ENCODE measurements at regions not wholly inside any gene's neighbourhood (a gene's known extent, or its start where the extent isn't known, plus 50 kb on each side); places are given as distances from the start of the nearest gene placed in this dataset.
"Not testable (repeated sequence)": the region's sequence is repeated elsewhere in the genome, so short reads cannot be mapped to it uniquely, and the experiment has no call there.

DNA sequence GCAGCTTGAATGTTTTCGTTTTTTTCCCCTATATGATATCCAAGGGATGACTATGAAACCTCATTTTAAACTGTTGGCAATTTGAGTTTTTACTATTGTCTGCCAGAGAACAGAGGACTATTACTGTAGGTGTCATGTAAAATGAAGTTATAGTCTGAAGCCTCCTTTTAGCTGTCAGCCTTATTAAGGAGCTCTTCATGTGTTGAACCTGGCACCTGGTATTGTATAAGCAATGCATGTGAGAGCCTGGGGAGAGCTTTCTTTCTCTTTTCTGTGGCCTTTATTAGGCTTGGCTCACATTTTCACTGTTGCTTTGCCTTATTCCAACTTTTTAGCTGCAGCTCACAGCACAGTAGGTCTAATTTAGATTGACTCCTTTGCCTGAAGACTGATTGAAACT is 119.1 kb upstream of the FOXP2 start:
- DNase-seq, result peak in 2 of 42 donors; percentile 5 to 30
- intact Hi-C loops (cut with DNase I), result no loop called here

- intact Hi-C loops (cut with DNase I), result no loop called here
- DNase-seq, result no peak
These were observed 120.6 kb upstream of the FOXP2 start for GRCh38 chr7:114294036-114294435.

- intact Hi-C loops (cut with DNase I), result no loop called here
- no peak for DNase-seq
These were observed 121.2 kb upstream of the FOXP2 start for GRCh38 chr7:114293289-114294012.

- intact Hi-C loops (cut with DNase I), result no loop called here
- DNase-seq, result no peak
These were observed 134.7 kb upstream of the FOXP2 start for GRCh38 chr7:114279901-114280300.

GRCh38 chr7:114273218-114273617 is 141.4 kb upstream of the FOXP2 start:
- intact Hi-C loops (cut with DNase I), result no loop called here
- no peak for DNase-seq

DNA sequence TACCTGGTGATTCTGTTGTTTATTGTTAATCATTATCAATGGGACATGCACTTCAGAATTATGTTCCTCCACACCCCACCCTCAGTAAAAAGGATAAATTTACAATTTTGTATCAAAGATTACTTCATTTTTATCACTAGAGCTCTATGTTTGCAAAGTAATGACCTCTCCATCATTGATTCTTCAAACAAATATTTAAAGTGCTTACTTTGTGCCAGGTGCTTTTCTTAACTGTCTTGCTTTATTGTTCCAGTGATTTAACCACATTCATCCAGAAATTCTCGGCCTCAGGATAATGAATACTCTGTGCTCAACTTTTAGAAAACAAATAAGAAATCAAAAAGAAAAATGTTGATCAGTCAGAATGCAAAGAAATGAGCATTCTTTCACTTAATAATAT is 144.9 kb upstream of the FOXP2 start:
- intact Hi-C loops (cut with DNase I), result no loop called here
- no peak for DNase-seq

DNA sequence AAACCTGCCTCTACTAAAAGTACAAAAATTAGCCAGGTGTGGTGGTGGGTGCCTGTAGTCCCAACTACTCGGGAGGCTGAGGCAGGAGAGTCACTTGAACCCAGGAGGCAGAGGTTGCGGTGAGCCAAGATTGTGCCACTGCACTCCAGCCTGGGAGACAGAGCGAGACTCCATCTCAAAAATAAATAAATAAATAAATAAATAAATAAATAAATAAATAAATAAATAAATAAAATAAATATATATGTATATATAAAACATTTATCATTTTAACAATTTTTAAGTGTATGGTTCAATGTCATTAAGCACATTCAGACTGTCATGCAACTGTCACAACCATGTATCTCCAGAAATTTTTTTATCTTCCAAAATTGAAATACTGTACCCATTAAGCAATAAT is 147.1 kb upstream of the FOXP2 start:
- intact Hi-C loops (cut with DNase I); DNase-seq: not testable (repeated sequence)

DNA sequence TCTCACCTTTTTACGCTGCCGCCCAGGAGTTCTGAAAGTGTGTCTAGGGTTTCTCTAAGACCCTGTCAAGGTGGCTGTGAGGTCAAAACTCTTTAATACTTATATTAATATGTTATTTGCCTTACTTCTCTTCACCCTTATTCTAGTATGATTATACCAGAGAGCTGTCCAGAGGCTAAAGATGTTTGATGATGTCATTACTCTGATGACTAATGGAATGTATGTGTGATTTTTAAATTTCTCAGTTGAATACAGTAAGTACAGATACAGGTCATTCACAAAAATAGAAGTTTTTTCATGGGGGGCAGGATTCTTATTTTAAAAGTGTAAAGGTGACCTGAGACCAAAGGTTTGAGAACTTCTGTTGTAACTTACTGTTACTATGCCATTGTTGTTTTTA is 150.6 kb upstream of the FOXP2 start:
- intact Hi-C loops (cut with DNase I), result no loop called here
- DNase-seq, result no peak

DNA sequence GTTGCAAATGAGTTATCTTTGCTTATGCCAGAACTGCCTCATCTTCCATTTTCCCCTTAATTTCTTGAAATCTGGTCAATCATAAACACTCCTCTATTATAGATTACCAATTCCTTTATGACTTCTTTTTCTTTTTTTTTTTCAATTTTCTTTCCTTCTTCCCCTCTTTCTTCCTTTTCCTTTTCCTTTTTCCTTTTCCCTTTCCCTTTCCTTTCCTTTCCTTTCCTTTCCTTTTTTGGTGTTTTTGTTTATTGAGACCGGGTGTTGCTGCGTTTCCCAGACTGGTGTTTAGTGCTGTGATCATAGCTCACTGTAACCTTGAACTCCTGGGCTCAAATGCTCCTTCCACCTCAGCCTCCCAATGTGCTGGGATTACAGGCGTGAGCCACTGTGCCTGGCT is 151.4 kb upstream of the FOXP2 start:
- intact Hi-C loops (cut with DNase I), result no loop called here
- no peak for DNase-seq

DNA sequence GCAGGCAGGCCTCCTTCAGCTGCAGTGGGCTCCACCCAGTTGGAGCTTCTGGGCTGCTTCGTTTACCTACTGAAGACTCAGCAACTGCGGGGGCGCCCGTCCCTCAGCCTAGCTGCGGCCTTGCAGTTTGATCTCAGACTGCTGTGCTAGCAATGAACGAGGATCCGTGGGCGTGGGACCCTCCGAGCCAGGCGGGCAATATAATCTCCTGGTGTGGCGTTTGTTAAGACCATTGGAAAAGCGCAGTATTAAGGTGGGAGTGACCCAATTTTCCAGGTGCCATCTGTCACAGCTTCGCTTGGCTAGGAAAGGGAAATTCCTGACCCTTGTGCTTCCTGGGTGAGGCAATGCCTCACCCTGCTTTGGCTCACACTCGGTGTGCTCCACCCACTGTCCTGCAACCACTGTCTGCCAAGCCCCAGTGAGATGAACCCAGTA is 159.2 kb upstream of the FOXP2 start:
- intact Hi-C loops (cut with DNase I), result no loop called here
- DNase-seq, result no peak

GRCh38 chr7:114243646-114244045 is 171.0 kb upstream of the FOXP2 start:
- intact Hi-C loops (cut with DNase I), result no loop called here
- DNase-seq, result no peak

DNA sequence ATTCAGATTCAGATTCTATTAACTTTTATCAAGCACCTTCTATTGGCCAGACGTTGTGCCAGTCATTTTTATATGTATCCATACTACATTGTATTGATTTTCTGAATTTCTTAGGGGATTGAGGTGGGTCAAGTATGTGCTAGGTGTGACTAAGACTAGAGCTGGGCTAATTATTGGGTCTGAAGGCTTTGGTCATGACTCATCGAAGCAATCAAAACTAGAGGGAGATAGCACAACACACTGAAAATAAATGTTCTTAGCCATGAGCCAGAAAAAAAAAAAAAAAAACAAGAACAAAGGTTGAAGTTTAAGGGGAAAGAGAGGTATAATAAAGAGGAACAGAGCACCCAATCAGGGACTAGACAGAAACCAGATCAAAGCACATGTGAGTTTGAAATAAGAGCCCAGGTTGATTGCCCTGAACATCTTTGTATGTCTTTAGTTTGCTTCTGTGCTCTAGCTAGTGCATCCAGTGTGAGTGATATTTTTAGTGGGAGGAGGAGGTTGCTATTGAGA is 171.6 kb upstream of the FOXP2 start:
- intact Hi-C loops (cut with DNase I), result no loop called here
- DNase-seq, result no peak

- intact Hi-C loops (cut with DNase I), result no loop called here
- no peak for DNase-seq
These were observed 185.4 kb upstream of the FOXP2 start for GRCh38 chr7:114229246-114229645.

DNA sequence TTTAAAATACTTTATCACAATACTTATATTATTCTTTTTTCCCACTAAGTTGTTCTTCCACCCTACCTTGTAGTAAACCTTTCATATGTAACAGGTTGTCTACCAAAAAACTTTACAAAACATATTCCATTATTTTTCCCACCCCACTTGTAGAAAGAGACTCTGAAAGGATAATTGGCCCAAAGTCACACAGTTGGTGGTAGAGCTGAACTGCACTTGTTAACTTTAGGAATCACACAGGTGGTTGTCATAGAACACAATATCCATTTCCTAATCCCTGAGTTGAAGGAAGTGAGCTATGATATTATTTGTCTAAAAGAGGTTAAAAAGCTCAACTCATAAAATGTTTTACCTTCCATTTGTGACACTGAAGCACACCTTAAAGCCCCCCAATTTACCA is 188.8 kb upstream of the FOXP2 start:
- DNase-seq, result no peak
- intact Hi-C loops (cut with DNase I), result no loop called here

- DNase-seq, result no peak
- intact Hi-C loops (cut with DNase I), result no loop called here
These were observed 196.3 kb upstream of the FOXP2 start for GRCh38 chr7:114218283-114218682.

- intact Hi-C loops (cut with DNase I), result no loop called here
- DNase-seq, result no peak
These were observed 197.4 kb upstream of the FOXP2 start for GRCh38 chr7:114217026-114217806.

GRCh38 chr7:114214466-114214865 is 200.1 kb upstream of the FOXP2 start:
- intact Hi-C loops (cut with DNase I), result no loop called here
- no peak for DNase-seq

- DNase-seq, result no peak
- intact Hi-C loops (cut with DNase I), result no loop called here
These were observed 201.7 kb upstream of the FOXP2 start for GRCh38 chr7:114212721-114213429.

GRCh38 chr7:114209968-114210367 is 204.6 kb upstream of the FOXP2 start:
- intact Hi-C loops (cut with DNase I), result no loop called here
- DNase-seq, result no peak

GRCh38 chr7:114206688-114207087 is 207.9 kb upstream of the FOXP2 start:
- no peak for DNase-seq
- intact Hi-C loops (cut with DNase I), result no loop called here
